HCT116 (cell line): ENCODE measurements at regions not wholly inside any gene's neighbourhood (a gene's known extent, or its start where the extent isn't known, plus 50 kb on each side); places are given as distances from the start of the nearest gene placed in this dataset.

Experiments used
- ATAC-seq: fragments of 200-7000 bp; cut with Tn5 transposase; 2 replicates; pipeline ENCODE4 v1.9.1; 2020; ENCODE audit warnings: mild to moderate bottlenecking, moderate library complexity
- BruUV-seq: library from RNA; stranded (reverse); fragments of 400-500 nt; replicated peaks from 2 replicates; lab custom pipeline; 2021; lab: Mats Ljungman, UMichigan
- CTCF ChIA-PET: fragments of 300-600 bp; sonication (Branson Sonifier 250); formaldehyde crosslinking; loops from one replicate; lab custom pipeline; 2021; ENCODE audit warnings: antibody characterized with exemption; lab: Charles Lee
- POLR2A ChIA-PET: fragments of 300-600, 350-600 bp; sonication (Branson Sonifier 250); formaldehyde crosslinking; loops from one replicate; lab custom pipeline; 2021; ENCODE audit warnings: antibody characterized with exemption; lab: Charles Lee
- RAD21 ChIA-PET, 2 experiments: fragments of 300-600 bp; sonication (Branson Sonifier 250); formaldehyde crosslinking; loops; one replicate each; lab custom pipeline; 2023; ENCODE audit warnings: low total read pairs in 2 of 2; ENCODE audit not compliant: uncharacterized antibody in 2 of 2, unreplicated experiment in 2 of 2, low non-redundant PET in 1 of 2; lab: Charles Lee
- DNase-seq: peaks from one replicate; pipeline ENCODE4 v3.0.0-alpha.2; 2010; ENCODE audit warnings: low read depth, low spot score
- H2AFZ ChIP-seq: fragments of 200-600 bp; shearing (Covaris generic), sonication (generic); 2 replicates; pipeline ENCODE4 v1.6.1; 2017; ENCODE audit warnings: low read depth, mixed run types, mixed read lengths, antibody characterized with exemption, low read length; ENCODE audit not compliant: poor library complexity, severe bottlenecking
- H3K27ac ChIP-seq: 2 replicates; pipeline ENCODE4 v1.5.1; 2012; ENCODE audit warnings: low read depth, low read length
- H3K27me3 ChIP-seq: fragments of 200-600 bp; sonication (generic); 2 replicates; pipeline ENCODE4 v1.6.1; 2016; ENCODE audit warnings: mixed run types, low read length, mixed read lengths; ENCODE audit not compliant: insufficient read depth
- H3K36me3 ChIP-seq, 2 experiments: fragments of 200-500 bp in 1 of 2; fragments of 200-600 bp in 1 of 2; sonication (Bioruptor generic) in 1 of 2; sonication (generic) in 1 of 2; 2 replicates each; pipeline versions ENCODE4 v1.5.1 to v1.6.1; 2014 to 2016; ENCODE audit warnings: low read length in 2 of 2, inconsistent platforms in 1 of 2, mixed read lengths in 1 of 2, mixed run types in 1 of 2; ENCODE audit not compliant: insufficient read depth in 2 of 2, control insufficient read depth in 1 of 2
- H3K4me1 ChIP-seq, 2 experiments: fragments of 200-600 bp in 1 of 2; sonication (generic) in 1 of 2; 2 replicates each; pipeline versions ENCODE4 v1.5.1 to v1.6.1; 2012 to 2017; ENCODE audit warnings: low read length in 2 of 2, inconsistent platforms in 1 of 2, mild to moderate bottlenecking in 1 of 2, mixed read lengths in 1 of 2, mixed run types in 1 of 2, moderate library complexity in 1 of 2; ENCODE audit not compliant: insufficient read depth in 2 of 2, control insufficient read depth in 1 of 2
- H3K4me2 ChIP-seq: fragments of 200-600 bp; sonication (generic); 2 replicates; pipeline ENCODE4 v1.6.1; 2017; ENCODE audit warnings: mixed run types, low read length, mixed read lengths
- H3K4me3 ChIP-seq, 2 experiments: fragments of 200-600 bp in 1 of 2; sonication (generic) in 1 of 2; replicated peaks in 1 of 2; 2 replicates each; pipeline ENCODE4 v1.5.1; 2011 to 2016; ENCODE audit warnings: low read length in 2 of 2, control low read depth in 1 of 2, low read depth in 1 of 2, mild to moderate bottlenecking in 1 of 2, mixed read lengths in 1 of 2, mixed run types in 1 of 2
- H3K79me2 ChIP-seq: fragments of 200-600 bp; sonication (generic); 2 replicates; pipeline ENCODE4 v1.6.1; 2017; ENCODE audit warnings: mild to moderate bottlenecking, mixed run types, low read length, moderate library complexity, mixed read lengths; ENCODE audit not compliant: insufficient read depth
- H3K9ac ChIP-seq: fragments of 200-600 bp; sonication (generic); 2 replicates; pipeline ENCODE4 v1.6.1; 2016; ENCODE audit warnings: low read length, mixed read lengths
- H3K9me2 ChIP-seq: fragments of 200-600 bp; sonication (generic), shearing (Covaris generic); 2 replicates; pipeline ENCODE4 v1.6.1; 2017; ENCODE audit warnings: mixed run types, mild to moderate bottlenecking, moderate library complexity; ENCODE audit not compliant: insufficient read depth
- H3K9me3 ChIP-seq, 2 experiments: fragments of 200-500 bp in 1 of 2; fragments of 200-600 bp in 1 of 2; sonication (Bioruptor generic) in 1 of 2; sonication (generic) in 1 of 2; 2 replicates each; pipeline ENCODE4 v1.6.1; 2014 to 2017; ENCODE audit warnings: low read length in 2 of 2, mixed read lengths in 2 of 2, inconsistent platforms in 1 of 2, low read depth in 1 of 2, mild to moderate bottlenecking in 1 of 2, mixed run types in 1 of 2, moderate library complexity in 1 of 2; ENCODE audit not compliant: control insufficient read depth in 1 of 2, insufficient read depth in 1 of 2
- H4K20me1 ChIP-seq: fragments of 200-600 bp; sonication (generic), shearing (Covaris generic); 2 replicates; pipeline ENCODE4 v1.6.1; 2017; ENCODE audit warnings: mixed run types, mild to moderate bottlenecking, moderate library complexity; ENCODE audit not compliant: insufficient read depth
- CEBPB ChIP-seq: IDR thresholded peaks from 2 replicates; pipeline ENCODE4 v1.6.1; 2012; ENCODE audit warnings: low read depth
- ELF1 ChIP-seq: IDR thresholded peaks from 2 replicates; pipeline ENCODE4 v1.6.1; 2012; ENCODE audit warnings: low read depth, borderline replicate concordance
- POLR2AphosphoS5 ChIP-seq: IDR thresholded peaks from 2 replicates; pipeline ENCODE4 v1.6.1; 2011; ENCODE audit warnings: mild to moderate bottlenecking, low read depth, low read length, moderate library complexity
- RAD21 ChIP-seq: IDR thresholded peaks from 2 replicates; pipeline ENCODE4 v1.6.1; 2012; ENCODE audit warnings: low read depth, mild to moderate bottlenecking
- SP1 ChIP-seq: IDR thresholded peaks from 2 replicates; pipeline ENCODE4 v1.6.1; 2012; ENCODE audit warnings: low read depth
- SRF ChIP-seq: IDR thresholded peaks from 2 replicates; pipeline ENCODE4 v1.6.1; 2012; ENCODE audit warnings: low read depth
- TCF7L2 ChIP-seq: IDR thresholded peaks from 2 replicates; pipeline ENCODE4 v1.7.0; 2011; ENCODE audit warnings: borderline replicate concordance, inconsistent platforms; ENCODE audit not compliant: insufficient read depth, insufficient read length; ENCODE audit errors: extremely low read depth
- YY1 ChIP-seq: IDR thresholded peaks from 2 replicates; pipeline ENCODE4 v1.6.1; 2011; ENCODE audit warnings: low read length, low read depth, moderate library complexity, mild to moderate bottlenecking; ENCODE audit not compliant: insufficient replicate concordance; ENCODE audit errors: extremely low read depth
- ZNF274 ChIP-seq: fragments of 200-500 bp; sonication (Bioruptor generic); IDR thresholded peaks from 2 replicates; pipeline ENCODE4 v1.6.1; 2014; ENCODE audit warnings: mild to moderate bottlenecking, low read depth, low read length, inconsistent platforms
- intact Hi-C: fragments of 100-400 bp; cut with micrococcal nuclease; formaldehyde crosslinking; loops from 2 replicates; pipeline ENCODE4 v1.10.0; 2022
- TF ChIP-seq, protein P1 (sequence below), 3 experiments: fragments of 200-600 bp in 1 of 3; sonication (generic) in 1 of 3; IDR thresholded peaks in 2 of 3; conservative IDR thresholded peaks in 1 of 3; 2 replicates each; pipeline ENCODE4 v1.5.1; 2012 to 2017; ENCODE audit warnings: low read depth in 2 of 3, low read length in 2 of 3, antibody characterized with exemption in 1 of 3, borderline replicate concordance in 1 of 3, control low read depth in 1 of 3, mild to moderate bottlenecking in 1 of 3, mixed read lengths in 1 of 3, mixed run types in 1 of 3, moderate library complexity in 1 of 3; ENCODE audit not compliant: insufficient read depth in 1 of 3
- TF ChIP-seq, protein P2 (sequence below): IDR thresholded peaks from 2 replicates; pipeline ENCODE4 v1.6.1; 2012; ENCODE audit warnings: low read depth

DNA sequence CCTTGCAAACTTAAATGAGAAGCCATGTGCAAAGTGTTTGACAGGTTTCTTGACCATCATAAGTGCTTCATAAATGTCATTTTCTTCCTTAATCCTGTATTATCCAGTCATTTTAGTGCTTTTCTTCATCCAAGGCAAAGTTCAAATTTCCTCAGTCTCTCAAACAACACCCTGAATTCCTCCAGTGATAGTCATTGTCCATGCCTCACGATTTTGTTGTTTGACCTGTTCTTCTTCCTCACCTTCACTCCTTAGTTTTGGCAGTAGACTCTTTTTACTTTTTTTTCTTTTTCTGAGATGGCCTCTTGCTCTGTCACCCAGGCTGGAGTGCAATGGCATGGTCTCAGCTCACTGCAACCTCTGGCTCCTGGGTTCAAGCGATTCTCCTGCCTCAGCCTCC, 1257.3 kb downstream of the FAM181B start:
- H3K27ac ChIP-seq = no peak overlapping the region
- no peaks in the 10 kb centered on the region for H3K36me3 ChIP-seq
- no peaks in the 10 kb centered on the region for H3K9me2 ChIP-seq
- intact Hi-C loops = no loop called here
- ATAC-seq (no peak), DNase-seq (no peak)
- H3K4me1 ChIP-seq = no peaks in the 10 kb centered on the region
- no peak overlapping the region for H3K4me3 ChIP-seq
- no peak overlapping the region for H2AFZ ChIP-seq
- H3K79me2 ChIP-seq = no peaks in the 10 kb centered on the region
- POLR2A ChIA-PET = no interaction called here
- no peak overlapping the region for H3K9ac ChIP-seq
- H3K27me3 ChIP-seq = no peaks in the 10 kb centered on the region
- TF ChIP-seq ELF1 = no peak
- no peak for TF ChIP-seq TCF7L2
- TF ChIP-seq SRF = no peak
- TF ChIP-seq YY1 = no peak
- TF ChIP-seq, protein P1, sequence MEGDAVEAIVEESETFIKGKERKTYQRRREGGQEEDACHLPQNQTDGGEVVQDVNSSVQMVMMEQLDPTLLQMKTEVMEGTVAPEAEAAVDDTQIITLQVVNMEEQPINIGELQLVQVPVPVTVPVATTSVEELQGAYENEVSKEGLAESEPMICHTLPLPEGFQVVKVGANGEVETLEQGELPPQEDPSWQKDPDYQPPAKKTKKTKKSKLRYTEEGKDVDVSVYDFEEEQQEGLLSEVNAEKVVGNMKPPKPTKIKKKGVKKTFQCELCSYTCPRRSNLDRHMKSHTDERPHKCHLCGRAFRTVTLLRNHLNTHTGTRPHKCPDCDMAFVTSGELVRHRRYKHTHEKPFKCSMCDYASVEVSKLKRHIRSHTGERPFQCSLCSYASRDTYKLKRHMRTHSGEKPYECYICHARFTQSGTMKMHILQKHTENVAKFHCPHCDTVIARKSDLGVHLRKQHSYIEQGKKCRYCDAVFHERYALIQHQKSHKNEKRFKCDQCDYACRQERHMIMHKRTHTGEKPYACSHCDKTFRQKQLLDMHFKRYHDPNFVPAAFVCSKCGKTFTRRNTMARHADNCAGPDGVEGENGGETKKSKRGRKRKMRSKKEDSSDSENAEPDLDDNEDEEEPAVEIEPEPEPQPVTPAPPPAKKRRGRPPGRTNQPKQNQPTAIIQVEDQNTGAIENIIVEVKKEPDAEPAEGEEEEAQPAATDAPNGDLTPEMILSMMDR (IDR thresholded peaks at IDR 0.05 in 2 of 3, conservative IDR thresholded peaks at IDR 0.05 in 1 of 3; ENCODE audit: borderline replicate concordance in 1 of 3, insufficient read depth in 1 of 3, low read depth in 2 of 3, low read length in 2 of 3) = no peak
- TF ChIP-seq RAD21 = no peak
- no peak for TF ChIP-seq SP1
- no peak for TF ChIP-seq POLR2AphosphoS5
- no TSS peak for BruUV-seq
- no peaks in the 10 kb centered on the region for H4K20me1 ChIP-seq
- peaks cover 0 to 4% of the 10 kb centered on the region in 2 experiments; a peak in 2 of 4 replicates for H3K9me3 ChIP-seq
- CTCF ChIA-PET = no interaction called here
- RAD21 ChIA-PET = no interaction called here
- H3K4me2 ChIP-seq = no peak overlapping the region

DNA sequence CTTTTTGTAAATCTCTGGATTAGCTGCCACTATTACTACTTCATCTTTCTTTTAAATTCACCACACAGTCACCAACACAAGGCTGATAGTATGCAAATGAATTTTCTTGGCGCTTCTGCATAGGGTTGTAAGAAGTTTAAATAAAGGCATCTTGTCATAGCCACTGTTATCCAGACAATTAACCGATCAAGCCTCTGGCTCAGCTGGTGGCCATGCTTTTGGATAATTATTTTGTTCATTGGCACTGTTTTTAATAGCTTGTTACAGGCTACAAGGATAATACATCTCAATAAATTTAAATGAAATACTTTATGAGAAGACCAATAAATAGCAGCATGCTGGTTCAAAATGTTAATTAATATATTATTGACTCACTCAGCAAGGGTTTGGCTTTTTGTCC, 1261.0 kb downstream of the FAM181B start:
- TF ChIP-seq POLR2AphosphoS5 (no peak), CEBPB (no peak), SP1 (no peak), ZNF274 (no peak), SRF (no peak)
- TF ChIP-seq, protein P2, sequence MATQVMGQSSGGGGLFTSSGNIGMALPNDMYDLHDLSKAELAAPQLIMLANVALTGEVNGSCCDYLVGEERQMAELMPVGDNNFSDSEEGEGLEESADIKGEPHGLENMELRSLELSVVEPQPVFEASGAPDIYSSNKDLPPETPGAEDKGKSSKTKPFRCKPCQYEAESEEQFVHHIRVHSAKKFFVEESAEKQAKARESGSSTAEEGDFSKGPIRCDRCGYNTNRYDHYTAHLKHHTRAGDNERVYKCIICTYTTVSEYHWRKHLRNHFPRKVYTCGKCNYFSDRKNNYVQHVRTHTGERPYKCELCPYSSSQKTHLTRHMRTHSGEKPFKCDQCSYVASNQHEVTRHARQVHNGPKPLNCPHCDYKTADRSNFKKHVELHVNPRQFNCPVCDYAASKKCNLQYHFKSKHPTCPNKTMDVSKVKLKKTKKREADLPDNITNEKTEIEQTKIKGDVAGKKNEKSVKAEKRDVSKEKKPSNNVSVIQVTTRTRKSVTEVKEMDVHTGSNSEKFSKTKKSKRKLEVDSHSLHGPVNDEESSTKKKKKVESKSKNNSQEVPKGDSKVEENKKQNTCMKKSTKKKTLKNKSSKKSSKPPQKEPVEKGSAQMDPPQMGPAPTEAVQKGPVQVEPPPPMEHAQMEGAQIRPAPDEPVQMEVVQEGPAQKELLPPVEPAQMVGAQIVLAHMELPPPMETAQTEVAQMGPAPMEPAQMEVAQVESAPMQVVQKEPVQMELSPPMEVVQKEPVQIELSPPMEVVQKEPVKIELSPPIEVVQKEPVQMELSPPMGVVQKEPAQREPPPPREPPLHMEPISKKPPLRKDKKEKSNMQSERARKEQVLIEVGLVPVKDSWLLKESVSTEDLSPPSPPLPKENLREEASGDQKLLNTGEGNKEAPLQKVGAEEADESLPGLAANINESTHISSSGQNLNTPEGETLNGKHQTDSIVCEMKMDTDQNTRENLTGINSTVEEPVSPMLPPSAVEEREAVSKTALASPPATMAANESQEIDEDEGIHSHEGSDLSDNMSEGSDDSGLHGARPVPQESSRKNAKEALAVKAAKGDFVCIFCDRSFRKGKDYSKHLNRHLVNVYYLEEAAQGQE = no peak
- no peak overlapping the region for H2AFZ ChIP-seq
- no peaks in the 10 kb centered on the region for H3K4me1 ChIP-seq
- DNase-seq (no peak), ATAC-seq (no peak)
- peaks cover 6 to 7% of the 10 kb centered on the region in 2 experiments; a peak in 2 of 4 replicates for H3K9me3 ChIP-seq
- H4K20me1 ChIP-seq = no peaks in the 10 kb centered on the region
- no peaks in the 10 kb centered on the region for H3K36me3 ChIP-seq
- BruUV-seq = no TSS peak
- no peak overlapping the region for H3K4me2 ChIP-seq
- H3K9me2 ChIP-seq = no peaks in the 10 kb centered on the region
- H3K9ac ChIP-seq = no peak overlapping the region
- no peak overlapping the region for H3K4me3 ChIP-seq
- ChIA-PET POLR2A (no interaction called here), CTCF (no interaction called here), RAD21 (no interaction called here)
- H3K79me2 ChIP-seq = no peaks in the 10 kb centered on the region
- H3K27ac ChIP-seq = no peak overlapping the region
- intact Hi-C loops = no loop called here
- H3K27me3 ChIP-seq = no peaks in the 10 kb centered on the region
